ENCODE measurements at regions not wholly inside any gene's neighbourhood (a gene's known extent, or its start where the extent isn't known, plus 50 kb on each side); places are given as distances from the start of the nearest gene placed in this dataset.
"Not testable (repeated sequence)": the region's sequence is repeated elsewhere in the genome, so short reads cannot be mapped to it uniquely, and the experiment has no call there.

DNA sequence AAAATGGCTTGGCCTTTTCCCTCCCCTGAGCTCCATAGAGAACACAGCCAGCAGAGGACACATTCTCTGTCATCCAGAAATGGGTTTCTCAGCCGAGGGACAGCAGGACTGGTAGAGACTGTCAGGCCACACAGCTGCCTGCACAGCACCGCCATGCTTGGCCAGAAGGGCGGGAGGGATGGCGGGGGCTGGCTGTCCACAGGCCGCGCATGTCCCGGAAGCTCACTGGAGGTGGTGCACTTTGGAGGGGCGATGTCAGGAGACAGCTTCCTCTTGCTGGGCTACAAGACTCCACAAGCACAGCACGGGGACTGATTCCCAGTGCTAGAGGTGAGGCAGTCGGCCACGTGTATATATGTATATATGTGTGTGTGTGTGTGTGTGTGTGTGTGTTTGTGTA is 125.3 kb downstream of the GOLGA6L4 start:
- intact Hi-C loops (cut with DNase I); DNase-seq: not testable (repeated sequence)

DNA sequence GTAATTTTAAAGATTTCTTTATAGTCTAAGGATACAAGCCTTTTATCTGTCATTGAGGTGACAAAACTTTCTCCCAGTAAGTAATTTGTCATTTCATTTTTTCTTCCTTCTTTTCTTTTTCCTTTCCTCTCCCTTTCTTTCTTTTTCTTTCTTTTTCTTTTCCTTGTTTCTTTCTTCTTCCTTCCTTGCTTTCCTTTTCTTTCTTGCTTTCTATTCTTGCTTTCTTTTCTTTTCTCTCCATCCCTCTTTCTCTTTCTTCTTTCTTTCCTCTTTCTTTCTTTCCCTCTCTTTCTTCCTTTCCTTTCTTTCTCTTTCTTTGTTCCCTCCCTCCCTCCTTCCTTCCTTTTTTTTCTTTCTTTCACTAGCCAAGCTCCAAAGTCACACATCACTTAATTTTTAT is 148.8 kb downstream of the GOLGA6L4 start:
- intact Hi-C loops (cut with DNase I); DNase-seq: not testable (repeated sequence)

DNA sequence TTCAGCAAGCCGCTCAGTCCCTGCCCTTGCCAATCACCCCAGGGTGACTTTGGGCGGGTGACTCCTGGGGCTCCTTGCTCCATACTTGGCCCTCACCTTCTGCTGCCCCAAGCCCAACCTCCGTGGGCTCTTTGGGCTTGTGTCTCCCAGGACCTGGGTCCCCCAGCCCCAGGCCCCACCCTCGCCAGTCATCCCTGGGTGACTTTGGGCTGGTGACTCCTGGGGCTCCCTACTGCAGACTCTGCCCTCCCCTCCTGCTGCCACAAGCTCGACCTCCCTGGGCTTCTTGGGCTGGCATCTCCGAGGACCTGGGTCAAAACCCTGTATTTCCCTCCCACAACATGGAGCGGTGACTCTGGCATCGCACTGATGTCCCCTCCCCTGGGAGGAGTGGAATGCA is 151.5 kb downstream of the GOLGA6L4 start:
- intact Hi-C loops (cut with DNase I) = no loop called here
- DNase-seq = peak in 1 of 10 donors; percentile 40

DNA sequence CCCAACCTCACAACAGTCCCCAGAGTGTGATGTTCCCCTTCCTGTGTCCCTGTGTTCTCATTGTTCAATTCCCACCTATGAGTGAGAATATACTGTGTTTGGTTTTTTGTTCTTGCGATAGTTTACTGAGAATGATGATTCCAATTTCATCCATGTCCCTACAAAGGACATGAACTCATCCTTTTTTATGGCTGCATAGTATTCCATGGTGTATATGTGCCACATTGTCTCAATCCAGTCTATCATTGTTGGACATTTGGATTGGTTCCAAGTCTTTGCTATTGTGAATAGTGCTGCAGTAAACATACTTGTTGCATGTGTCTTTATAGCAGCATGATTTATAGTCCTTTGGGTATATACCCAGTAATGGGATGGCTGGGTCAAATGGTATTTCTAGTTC is 152.6 kb downstream of the GOLGA6L4 start:
- DNase-seq = not testable (repeated sequence)

DNA sequence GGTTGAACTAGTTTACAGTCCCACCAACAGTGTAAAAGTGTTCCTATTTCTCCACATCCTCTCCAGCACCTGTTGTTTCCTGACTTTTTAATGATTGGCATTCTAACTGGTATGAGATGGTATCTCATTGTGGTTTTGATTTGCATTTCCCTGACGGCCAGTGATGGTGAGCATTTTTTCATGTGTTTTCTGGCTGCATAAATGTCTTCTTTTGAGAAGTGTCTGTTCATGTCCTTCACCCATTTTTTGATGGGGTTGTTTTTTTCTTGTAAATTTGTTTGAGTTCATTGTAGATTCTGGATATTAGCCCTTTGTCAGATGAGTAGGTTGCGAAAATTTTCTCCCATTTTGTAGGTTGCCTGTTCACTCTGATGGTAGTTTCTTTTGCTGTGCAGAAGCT is 153.1 kb downstream of the GOLGA6L4 start:
- intact Hi-C loops (cut with DNase I); DNase-seq: not testable (repeated sequence)

More for the DNA sequence above, 152.6 kb downstream of the GOLGA6L4 start:
- intact Hi-C loops (cut with DNase I) = not testable (repeated sequence)

DNA sequence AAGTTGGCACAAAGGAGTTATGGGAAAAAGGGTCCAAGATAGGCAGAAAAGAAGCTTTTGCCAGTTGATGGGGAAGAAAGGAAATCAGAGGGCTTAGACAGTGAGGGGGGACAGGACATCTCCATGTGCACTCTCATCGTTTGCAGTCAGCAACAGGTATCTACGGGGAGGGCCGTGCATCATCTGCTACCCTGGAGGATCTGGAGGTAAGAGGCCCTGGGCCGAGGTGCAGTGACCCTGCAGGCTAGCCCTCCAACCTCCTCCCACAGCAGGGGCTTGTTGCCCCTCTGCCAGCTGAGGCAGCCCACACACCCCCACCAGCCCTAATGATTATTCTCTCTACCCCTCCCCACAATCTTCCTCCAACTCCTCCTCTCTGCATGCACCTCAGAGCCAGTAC is 154.8 kb downstream of the GOLGA6L4 start:
- intact Hi-C loops (cut with DNase I) = not testable (repeated sequence)
- peak in 2 of 10 donors; percentile 54 to 59 for DNase-seq

DNA sequence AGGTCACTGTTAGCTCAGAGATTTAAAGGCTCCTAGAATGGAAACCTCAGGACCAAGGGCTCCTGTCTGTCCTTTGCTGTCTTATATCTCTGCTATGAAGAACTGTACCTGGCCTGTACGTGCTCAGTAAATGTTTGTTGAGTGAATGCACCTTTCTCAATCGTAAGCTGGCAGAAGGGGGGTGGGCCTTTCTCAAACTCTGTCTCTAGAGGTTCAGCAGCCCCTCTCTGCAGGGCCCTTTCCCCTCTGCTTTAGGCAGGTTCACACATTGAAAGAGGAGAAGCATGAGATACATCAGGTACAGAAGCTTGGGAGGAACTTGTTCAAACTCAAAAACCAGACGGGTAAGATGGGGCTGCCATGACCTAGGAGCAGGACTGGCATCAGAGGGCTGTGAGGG is 155.6 kb downstream of the GOLGA6L4 start:
- no peak for DNase-seq
- intact Hi-C loops (cut with DNase I) = no loop called here

DNA sequence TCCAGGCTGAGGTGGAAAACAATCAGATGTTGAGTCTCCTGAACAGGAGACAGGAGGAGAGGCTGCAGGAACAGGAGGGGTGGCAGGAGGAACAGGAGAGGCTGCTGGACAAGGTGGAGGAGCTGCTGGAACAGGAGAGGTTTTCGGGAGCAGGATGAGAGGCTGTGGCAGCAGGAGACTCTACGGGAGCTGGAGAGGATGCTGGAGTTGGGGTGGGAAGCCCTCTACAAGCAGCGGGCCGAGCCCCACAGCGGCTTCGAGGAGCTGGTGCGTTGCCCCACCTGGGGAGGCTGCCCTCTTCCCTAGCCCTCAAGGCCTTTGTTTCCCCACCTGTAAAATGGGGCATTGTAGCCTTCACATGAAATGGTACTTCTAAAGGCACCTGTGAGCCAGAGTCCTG is 156.4 kb downstream of the GOLGA6L4 start:
- DNase-seq = peak in 2 of 10 donors; percentile 61 to 65

DNA sequence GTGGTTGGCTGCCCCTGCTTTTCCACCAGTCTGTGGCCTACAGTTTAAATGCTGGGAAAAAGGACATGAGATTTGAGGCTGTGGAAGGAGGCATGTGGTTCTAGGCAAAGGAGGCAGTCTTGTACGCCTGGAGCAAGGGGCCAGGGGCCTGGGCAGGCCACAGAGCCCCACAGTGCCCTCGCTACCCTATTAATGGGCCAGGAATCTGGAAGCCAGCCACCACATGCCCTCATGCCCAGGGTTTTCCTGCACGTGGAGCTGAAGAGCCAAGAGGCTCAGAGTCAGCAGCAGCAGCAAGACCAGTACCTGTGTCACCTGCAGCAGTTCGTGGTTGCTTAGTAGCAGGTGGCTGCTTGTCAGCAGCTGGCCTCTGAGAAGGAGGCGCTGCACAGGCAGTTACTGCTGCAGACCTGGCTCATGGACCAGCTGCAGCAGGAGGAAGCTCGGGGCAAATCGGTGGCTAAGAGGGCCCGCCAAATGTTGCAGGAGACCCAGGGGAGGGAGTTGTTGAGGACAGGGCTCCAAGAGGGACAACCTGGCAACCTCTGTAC is 157.9 kb downstream of the GOLGA6L4 start:
- intact Hi-C loops (cut with DNase I) = not testable (repeated sequence)
- DNase-seq = peak in 2 of 10 donors; percentile 52 to 59

More for the DNA sequence above, 156.4 kb downstream of the GOLGA6L4 start:
- intact Hi-C loops (cut with DNase I) = not testable (repeated sequence)

DNA sequence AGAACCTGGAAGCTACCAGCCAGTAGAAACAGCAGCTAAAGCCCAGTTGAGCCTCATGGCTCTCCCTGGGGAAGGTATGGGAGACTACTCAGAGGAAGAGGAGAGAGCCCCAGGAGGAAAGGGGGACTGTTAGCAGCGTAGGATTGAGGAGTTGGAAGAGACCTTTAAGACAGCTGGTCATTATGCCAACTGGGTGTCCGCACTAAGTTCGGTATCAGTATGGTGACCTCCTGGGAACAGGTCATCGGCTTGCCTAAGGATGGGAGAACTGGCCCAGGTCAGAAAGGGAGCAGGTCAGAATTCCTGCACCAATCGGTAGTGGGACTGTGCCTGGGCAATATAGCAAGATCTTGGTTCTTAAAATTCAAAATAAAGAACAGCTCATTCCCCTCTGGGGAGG is 158.4 kb downstream of the GOLGA6L4 start:
- intact Hi-C loops (cut with DNase I) = not testable (repeated sequence)
- DNase-seq = peak in 1 of 10 donors; percentile 67

DNA sequence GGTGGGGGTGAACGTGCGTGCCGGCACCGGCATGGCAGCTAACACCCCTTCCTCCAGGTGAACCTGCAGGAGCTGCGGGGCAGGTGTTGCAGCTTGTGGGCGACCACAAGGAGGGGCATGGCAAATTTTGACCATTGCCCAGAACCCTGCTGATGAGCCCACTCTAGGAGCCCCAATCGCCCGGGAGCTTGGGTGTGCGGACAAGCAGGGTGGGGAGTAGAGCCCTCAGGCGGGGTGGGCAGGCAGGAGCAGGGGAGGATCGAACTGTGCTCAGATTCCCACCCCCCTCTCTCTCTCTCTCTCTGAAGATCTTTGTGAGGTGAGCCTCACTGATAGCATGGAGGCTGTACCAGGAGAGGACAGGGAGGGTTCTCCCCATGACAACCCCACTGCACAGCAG is 159.8 kb downstream of the GOLGA6L4 start:
- peak in 3 of 10 donors; percentile 27 to 55 (median 53) for DNase-seq
- intact Hi-C loops (cut with DNase I) = not testable (repeated sequence)

DNA sequence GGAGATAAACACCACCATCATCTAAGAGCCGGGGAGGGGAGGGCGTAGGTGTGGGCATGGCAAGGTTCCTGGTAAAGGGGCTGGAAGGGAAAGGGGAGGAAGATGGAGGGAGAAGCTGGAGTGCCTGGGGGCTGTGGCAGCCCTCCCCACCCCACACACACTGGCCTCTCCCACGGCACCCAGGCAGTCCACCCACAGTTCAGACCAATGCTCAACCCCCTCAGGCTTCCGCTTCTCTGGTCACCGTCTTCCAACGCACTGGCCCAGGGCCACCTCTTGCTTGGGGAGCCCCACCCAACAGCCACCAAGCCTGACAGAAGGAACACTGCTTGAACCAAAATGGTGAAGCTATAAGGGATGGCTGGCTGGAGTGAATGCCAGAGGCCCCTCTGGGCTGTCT is 160.3 kb downstream of the GOLGA6L4 start:
- intact Hi-C loops (cut with DNase I) = not testable (repeated sequence)
- DNase-seq = peak in 1 of 10 donors; percentile 58

DNA sequence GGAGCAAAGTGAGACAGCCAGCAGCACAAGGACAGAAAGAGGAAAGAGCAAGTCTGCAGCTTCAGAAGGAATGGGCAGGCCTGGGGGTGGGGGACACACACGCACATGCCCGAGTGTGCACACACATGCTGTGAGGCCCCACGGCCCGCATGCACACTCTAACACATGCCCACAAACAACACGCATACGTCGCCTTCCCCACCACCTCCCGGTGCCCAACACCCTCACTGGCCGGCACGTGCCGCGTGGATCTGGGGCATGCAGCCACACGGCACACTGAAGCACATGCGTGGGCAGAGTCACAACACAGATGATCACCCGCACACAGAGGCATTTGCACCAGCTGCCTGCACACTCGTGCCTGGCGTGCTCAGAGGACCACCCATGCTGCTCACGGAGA is 161.5 kb downstream of the GOLGA6L4 start:
- intact Hi-C loops (cut with DNase I) = not testable (repeated sequence)
- DNase-seq = peak in 3 of 10 donors; percentile 49 to 82 (median 69)

DNA sequence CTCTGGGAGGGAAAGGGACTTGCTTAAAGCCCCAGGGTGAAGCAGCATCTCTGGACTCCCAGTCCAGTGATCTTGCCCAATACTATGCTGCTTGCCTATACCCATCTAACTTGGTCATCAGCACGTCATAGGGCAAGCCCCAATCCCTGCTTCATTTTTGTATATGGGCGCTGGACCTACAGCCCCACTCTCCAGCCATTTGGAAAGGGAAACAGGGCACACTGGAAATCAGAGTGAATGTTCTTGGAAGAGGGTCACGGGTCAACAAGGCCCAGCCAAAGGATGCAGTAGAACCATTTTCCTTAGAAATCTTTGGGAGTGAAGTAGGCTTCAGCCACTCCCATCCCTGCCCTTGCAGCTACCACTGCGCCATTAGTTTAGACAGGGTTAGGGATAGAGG is 162.5 kb downstream of the GOLGA6L4 start:
- DNase-seq; intact Hi-C loops (cut with DNase I): not testable (repeated sequence)

DNA sequence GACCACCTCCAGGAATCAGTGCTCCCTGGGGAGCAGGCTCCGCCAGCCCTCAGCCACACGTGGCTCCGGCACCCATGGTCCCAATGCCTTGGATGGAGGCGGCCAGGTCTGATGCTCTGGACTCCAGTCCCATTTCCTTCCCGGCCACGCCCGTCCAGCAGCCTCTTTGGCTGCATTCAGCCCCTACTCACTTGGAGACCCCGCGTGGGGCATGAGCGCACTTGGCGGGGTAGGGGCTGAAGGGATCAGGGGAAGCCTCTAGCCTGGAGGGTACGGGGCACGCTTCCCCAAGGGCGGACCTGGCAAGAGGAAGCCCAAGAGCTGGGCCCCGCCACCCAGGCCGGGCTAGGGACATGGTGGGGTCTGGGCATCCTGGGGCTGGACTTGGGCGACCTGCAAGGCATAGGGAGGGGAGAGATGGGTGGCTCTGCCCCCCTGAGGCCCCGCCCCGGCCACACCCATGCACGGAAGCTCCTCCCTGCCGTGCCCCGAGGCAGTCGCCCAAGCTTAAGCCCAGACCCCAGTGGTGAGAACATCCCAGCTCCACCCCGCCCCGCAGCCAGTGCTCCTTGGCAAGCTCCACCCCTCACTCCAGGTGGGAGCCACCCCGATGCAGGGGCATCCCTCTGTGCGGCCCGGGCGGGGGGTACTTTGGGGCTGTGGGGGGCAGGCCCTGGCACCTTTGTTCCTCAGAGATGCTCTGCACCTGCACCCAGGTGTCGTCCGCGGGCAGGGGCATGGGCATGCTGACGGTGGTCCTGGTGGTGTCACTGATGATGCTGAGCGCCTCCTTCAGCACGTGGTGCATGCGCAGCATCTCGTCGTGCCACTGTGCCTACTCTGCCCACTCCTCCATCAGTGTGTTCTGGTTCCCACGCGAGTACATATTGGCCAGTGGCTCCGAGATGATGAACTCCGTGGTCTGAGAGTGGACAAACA is 163.5 kb downstream of the GOLGA6L4 start:
- intact Hi-C loops (cut with DNase I) = no loop called here
- peak in 4 of 10 donors; percentile 5 to 84 (median 66) for DNase-seq

DNA sequence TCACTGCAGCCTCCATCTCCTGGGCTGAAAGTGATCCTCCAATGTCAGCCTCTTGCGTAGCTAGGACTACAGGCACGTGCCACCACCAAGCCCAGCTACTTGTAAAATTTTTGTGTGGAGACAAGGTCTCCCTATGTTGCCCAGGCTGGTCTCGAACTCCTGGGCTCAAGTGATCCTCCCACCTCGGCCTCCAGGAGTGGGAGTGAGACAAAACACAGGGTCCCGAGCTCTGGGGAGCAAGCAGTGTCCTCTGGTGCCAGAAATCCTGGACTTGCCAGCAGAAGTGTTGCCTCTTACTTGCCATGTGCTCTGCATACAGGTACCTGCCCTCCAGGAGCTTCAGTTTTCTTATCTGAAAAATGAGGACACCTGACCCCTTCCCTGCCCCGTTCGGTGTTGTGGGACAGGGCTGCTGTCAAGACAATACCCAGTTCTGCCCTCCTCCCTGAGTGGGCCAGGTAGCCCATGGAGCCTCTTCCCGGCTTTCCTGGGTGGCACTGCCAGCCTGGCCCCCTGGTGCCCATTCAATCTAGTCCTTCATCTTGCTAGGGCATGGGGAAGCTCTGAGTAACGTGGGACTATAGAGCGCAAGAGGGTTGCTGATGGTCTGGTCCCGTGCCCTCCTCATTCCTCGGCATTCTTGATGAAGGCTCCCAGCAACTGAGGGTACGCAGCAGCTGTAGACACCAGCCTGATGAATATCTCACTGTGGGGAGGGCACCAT is 164.6 kb downstream of the GOLGA6L4 start:
- peak in 2 of 10 donors; percentile 47 to 66 for DNase-seq
- intact Hi-C loops (cut with DNase I) = no loop called here

DNA sequence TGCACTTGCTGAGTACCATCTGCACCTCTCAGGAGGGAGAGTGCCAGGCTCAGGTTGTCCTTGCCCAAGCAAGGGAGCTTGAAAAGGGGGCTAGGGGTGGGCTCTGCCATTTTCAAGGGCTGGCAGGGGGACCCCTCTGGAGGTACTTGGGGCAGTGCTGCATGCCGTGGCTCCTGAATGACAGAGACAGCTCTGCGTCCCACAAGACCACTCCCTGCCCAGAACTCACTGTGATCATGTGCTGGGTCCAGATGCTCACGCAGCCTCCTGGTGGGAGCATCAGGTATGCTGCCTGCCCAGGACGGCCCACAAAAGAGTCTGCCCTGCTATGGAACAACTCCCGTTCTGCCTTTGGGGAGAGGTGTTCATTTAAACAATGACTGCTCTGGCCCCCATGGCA is 165.2 kb downstream of the GOLGA6L4 start:
- peak in 2 of 10 donors; percentile 49 to 63 for DNase-seq
- intact Hi-C loops (cut with DNase I) = no loop called here

DNA sequence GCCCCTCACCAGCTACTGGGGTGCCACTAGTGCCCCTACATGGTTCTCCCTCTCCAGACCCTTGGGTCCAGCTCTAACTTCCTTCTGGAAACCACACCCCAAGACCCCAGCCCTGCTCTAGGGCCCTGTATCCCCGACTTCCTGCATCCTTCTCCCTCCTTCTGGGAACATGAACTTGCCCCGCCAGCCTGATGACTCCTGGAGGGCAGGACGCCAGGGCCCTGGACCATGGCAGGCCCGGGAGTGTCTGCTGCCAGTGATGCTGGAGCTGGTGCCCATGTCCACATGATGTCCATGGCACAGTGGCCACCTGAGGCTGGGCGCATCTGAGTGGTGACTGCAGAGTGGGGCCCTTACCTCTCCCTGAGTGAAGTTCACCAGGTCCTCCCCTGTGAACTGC is 165.9 kb downstream of the GOLGA6L4 start:
- intact Hi-C loops (cut with DNase I) = not testable (repeated sequence)

DNA sequence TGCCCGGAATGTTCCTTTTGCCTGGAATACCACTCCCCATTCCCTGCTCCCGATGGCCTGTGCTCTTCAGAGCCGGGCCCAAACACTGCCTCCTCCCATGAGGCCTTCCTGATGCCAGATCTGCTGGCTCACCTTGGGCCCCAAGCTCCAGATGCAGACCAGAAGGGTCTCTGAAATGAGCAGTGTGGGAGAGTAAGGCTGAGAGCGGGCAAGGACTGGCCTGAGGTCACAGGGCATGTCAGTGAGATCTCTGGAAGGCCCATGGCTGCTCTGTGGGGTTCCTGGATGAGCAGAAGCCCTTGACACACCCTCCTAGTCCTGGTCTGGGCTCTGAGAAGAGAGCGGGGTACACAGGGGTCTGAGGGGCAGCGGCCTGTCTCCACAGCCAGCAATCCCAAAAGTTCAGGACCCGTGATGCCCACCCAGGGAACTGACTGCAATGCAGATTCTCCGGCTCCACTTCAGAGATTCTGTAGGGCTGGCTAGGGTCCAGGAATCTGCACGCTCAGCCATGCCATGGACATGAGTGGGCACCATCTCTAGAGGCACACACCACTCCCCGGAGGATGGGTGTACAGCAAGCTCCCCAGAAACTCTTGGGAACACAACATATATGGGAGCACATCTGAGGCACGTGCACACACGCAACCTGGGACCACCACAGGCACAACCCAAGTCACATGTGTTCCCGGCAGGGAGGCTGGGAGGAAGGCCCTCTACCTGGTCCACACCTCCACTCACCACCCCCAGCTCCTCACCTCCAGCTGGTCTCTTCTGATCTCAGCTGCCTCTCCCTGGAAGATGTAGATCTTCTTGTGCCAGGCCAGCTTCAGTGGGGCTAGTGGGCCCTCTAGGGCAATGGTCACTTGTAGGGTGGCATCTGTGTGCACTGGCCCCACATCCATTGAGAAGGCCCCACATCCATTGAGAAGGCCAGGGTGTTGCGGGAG is 166.6 kb downstream of the GOLGA6L4 start:
- intact Hi-C loops (cut with DNase I) = not testable (repeated sequence)
- DNase-seq = peak in 2 of 10 donors; percentile 42 to 74

More for the DNA sequence above, 165.9 kb downstream of the GOLGA6L4 start:
- peak in 2 of 10 donors; percentile 65 to 68 for DNase-seq

Data from posterior cingulate gyrus (tissue), 11 donors.